GM12873 (cell line): ENCODE measurements at regions not wholly inside any gene's neighbourhood (a gene's known extent, or its start where the extent isn't known, plus 50 kb on each side); places are given as distances from the start of the nearest gene placed in this dataset.

Experiments
- TF ChIP-seq, protein P1 (sequence below): IDR thresholded peaks from 2 replicates; pipeline ENCODE4 v1.5.1; 2012; ENCODE audit warnings: low read depth, mild to moderate bottlenecking, moderate library complexity, low read length, control low read depth; ENCODE audit not compliant: insufficient read depth; ENCODE audit errors: missing control alignments

DNA sequence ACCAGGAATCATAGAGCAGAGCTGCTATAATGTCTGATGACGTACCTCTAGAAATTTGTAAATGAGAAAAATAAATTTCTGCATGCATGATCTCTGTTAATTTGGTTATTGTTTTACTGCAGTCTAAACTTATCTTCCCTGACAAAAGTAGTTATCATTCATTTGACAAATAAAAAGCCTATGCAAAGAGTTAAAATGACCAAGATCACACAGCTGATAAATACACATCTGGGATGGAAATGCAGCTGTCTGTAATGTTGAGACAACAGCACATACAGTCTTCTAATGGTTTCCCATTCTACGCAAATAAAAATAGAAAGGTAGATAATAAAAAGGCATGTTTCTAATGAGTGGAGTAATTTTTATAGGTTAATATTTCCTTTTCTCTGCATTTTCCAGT, 225.1 kb upstream of the LUZP2 start:
- TF ChIP-seq, protein P1, sequence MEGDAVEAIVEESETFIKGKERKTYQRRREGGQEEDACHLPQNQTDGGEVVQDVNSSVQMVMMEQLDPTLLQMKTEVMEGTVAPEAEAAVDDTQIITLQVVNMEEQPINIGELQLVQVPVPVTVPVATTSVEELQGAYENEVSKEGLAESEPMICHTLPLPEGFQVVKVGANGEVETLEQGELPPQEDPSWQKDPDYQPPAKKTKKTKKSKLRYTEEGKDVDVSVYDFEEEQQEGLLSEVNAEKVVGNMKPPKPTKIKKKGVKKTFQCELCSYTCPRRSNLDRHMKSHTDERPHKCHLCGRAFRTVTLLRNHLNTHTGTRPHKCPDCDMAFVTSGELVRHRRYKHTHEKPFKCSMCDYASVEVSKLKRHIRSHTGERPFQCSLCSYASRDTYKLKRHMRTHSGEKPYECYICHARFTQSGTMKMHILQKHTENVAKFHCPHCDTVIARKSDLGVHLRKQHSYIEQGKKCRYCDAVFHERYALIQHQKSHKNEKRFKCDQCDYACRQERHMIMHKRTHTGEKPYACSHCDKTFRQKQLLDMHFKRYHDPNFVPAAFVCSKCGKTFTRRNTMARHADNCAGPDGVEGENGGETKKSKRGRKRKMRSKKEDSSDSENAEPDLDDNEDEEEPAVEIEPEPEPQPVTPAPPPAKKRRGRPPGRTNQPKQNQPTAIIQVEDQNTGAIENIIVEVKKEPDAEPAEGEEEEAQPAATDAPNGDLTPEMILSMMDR: no peak

DNA sequence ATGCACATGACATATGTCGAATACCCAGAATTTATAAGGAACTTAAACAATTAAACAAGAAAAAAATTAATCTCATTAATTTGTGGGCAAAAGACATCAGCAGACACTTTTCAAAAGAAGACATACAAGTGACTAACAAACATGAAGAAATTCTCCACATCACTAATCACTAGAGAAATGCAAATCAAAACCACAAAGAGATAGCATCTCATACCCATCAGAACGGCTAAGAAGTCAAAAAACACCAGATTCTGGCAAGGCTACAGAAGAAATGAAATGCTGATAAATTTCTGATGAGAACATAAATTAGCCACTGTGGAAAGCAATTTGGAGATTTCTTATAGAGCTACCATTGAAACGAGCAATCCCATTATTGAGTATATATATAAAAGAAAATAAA, 210.6 kb upstream of the LUZP2 start:
- TF ChIP-seq, protein P1: no peak

DNA sequence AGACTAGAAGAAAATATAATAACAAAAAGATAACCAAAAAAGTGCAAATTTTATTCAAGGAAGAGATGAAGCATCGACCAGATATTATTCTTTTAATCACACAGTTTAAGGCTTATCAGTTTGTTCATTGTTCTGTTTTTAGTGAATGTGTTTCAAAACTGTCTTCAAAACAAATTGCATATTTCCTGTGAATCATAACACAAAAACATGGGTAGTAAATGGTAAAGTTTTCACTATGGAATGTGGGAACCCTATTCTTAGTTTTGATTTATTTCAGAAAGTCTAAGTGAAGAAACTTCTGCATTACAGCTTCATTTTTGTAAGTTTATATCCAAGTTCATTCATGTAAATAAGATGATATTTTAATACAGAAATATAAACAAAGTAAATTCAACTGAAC, 207.6 kb upstream of the LUZP2 start:
- TF ChIP-seq, protein P1: no peak

DNA sequence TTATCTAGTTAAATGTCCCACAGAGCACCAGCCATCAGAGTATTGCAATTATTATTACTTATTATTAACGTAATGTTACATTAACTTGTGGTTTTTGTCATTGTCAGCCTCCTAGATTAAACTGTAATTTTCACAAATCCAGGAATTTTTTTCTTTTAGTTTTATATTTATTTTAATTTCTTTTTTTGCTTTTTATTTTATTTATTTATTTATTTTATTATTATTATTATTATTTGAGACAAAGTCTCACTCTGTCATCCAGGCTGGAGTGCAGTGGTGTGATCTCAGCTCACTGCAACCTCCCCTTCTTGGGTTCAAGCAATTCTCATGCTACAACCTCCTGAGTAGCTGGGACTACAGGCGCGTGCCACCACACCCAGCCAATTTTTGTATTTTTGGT, 202.9 kb upstream of the LUZP2 start:
- TF ChIP-seq, protein P1: no peak

DNA sequence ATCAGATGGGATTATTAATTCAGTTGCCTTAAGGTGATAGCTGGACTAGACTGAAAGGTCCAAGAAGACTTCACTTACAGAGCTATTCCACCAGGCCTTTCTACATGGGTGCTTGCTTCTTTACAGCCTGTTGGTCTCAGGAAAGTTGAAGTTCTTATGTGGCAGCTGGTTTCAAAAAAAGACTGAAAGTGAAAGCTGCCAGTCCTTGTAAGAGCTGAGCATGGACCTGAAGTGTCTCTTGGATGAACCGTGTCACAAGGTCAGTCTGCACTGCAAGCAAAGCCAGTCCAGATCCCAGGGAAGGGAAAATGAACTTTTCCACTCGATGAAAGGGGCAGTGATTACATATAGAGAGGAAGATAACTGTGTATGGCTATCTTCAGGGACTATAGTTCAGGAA, 201.5 kb upstream of the LUZP2 start:
- TF ChIP-seq, protein P1: no peak

DNA sequence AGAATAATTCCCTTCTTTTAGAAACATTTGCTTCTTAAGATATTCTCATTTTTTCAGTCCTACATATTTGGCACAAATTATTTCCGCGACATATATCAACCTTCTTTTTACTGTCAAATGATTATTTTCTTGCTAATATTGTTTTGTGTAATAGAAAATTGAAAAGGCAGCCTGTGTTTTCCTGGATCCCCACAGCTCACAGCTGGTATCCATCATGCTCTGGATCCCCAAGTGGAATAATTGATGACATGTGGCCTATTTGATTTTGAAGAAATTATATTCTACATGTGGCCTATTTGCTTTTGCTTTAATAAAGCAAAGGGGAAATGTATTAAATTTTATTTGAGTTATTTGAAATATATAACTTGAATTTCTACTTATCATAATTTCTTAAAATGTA, 199.4 kb upstream of the LUZP2 start:
- TF ChIP-seq, protein P1: no peak

DNA sequence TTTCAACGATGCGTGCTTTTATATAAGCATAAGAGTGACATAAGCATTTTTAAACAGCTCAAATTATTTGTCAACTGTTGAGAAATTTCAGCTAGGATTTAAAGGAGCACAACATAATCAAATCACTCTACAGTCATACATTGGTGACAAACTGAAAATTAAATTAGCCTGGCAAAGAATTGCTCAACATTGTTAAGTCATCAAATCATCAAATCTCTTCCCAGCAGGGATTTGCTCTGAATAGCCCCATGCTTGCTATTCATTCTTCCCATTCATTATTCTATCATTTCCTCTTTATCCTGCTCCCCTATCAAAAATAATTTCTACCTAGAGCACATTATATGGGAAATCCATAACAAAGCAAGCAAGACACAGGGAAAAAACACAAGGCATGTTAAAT, 198.7 kb upstream of the LUZP2 start:
- TF ChIP-seq, protein P1: no peak

DNA sequence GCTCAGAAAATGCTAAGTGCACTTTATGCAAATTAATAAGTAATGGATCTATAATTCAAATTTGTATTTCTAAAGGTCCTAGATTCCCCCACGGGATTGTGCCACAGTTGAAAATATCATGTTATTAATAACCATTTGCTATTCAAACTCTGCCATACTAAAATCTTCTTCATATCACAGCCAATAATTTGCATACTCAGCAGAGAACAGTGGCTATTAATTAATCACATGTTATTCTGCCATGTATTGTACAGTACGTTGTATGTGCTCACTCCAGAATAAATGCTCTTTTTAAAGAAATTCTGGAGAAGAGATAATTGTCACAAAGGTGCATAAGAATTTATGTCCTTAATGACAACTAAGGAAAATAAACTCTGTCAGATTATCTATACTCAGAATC, 184.9 kb upstream of the LUZP2 start:
- TF ChIP-seq, protein P1: no peak
